ENCODE measurements at regions not wholly inside any gene's neighbourhood (a gene's known extent, or its start where the extent isn't known, plus 50 kb on each side); places are given as distances from the start of the nearest gene placed in this dataset.
A peak's percentile ranks its signal among the peaks of the same experiment; 100 is the strongest.
"Not testable (repeated sequence)": the region's sequence is repeated elsewhere in the genome, so short reads cannot be mapped to it uniquely, and the experiment has no call there.

- no peak for DNase-seq (ENCODE audit: low read depth)
- no peak overlapping the region for H3K4me3 ChIP-seq (ENCODE audit: low read depth, low read length)
These were observed 52.7 kb upstream of the LARP1 start for GRCh38 chr5:154702477-154702876.

- not testable (repeated sequence) for H3K4me3 ChIP-seq (ENCODE audit: low read depth, low read length)
These were observed 53.5 kb upstream of the LARP1 start for GRCh38 chr5:154701725-154702124.

GRCh38 chr5:154701181-154701580 lies 54.0 kb upstream of the LARP1 start:
- no peak for DNase-seq (ENCODE audit: low read depth)
- H3K4me3 ChIP-seq (ENCODE audit: low read depth, low read length): no peak overlapping the region

More at GRCh38 chr5:154701725-154702124, 53.5 kb upstream of the LARP1 start:
- DNase-seq (ENCODE audit: low read depth): not testable (repeated sequence)

- not testable (repeated sequence) for DNase-seq (ENCODE audit: low read depth); H3K4me3 ChIP-seq (ENCODE audit: low read depth, low read length)
These were observed 54.8 kb upstream of the LARP1 start for GRCh38 chr5:154700289-154700928.

GRCh38 chr5:154698763-154699162 lies 56.4 kb upstream of the LARP1 start:
- no peak overlapping the region for H3K4me3 ChIP-seq (ENCODE audit: low read depth, low read length)
- peak; percentile 34 for DNase-seq (ENCODE audit: low read depth)

GRCh38 chr5:154697371-154697770 lies 57.8 kb upstream of the LARP1 start:
- no peak overlapping the region for H3K4me3 ChIP-seq (ENCODE audit: low read depth, low read length)
- DNase-seq (ENCODE audit: low read depth): no peak

- DNase-seq (ENCODE audit: low read depth): no peak
- no peak overlapping the region for H3K4me3 ChIP-seq (ENCODE audit: low read depth, low read length)
These were observed 58.3 kb upstream of the LARP1 start for GRCh38 chr5:154696891-154697290.

- H3K4me3 ChIP-seq (ENCODE audit: low read depth, low read length): no peak overlapping the region
- DNase-seq (ENCODE audit: low read depth): no peak
These were observed 61.0 kb upstream of the LARP1 start for GRCh38 chr5:154694159-154694558.

- DNase-seq (ENCODE audit: low read depth): no peak
- H3K4me3 ChIP-seq (ENCODE audit: low read depth, low read length): no peak overlapping the region
These were observed 64.7 kb upstream of the LARP1 start for GRCh38 chr5:154690488-154690887.

GRCh38 chr5:154686490-154686889 lies 68.7 kb upstream of the LARP1 start:
- no peak for DNase-seq (ENCODE audit: low read depth)
- H3K4me3 ChIP-seq (ENCODE audit: low read depth, low read length): no peak overlapping the region

- no peak for DNase-seq (ENCODE audit: low read depth)
- H3K4me3 ChIP-seq (ENCODE audit: low read depth, low read length): peak overlapping the region; percentile 52
These were observed 71.9 kb upstream of the LARP1 start for GRCh38 chr5:154683101-154683880.

GRCh38 chr5:154679501-154679900 lies 75.7 kb upstream of the LARP1 start:
- H3K4me3 ChIP-seq (ENCODE audit: low read depth, low read length): no peak overlapping the region
- DNase-seq (ENCODE audit: low read depth): no peak

GRCh38 chr5:154677921-154678320 lies 77.3 kb upstream of the LARP1 start:
- DNase-seq (ENCODE audit: low read depth): no peak
- H3K4me3 ChIP-seq (ENCODE audit: low read depth, low read length): no peak overlapping the region

- no peak for DNase-seq (ENCODE audit: low read depth)
- no peak overlapping the region for H3K4me3 ChIP-seq (ENCODE audit: low read depth, low read length)
These were observed 78.7 kb upstream of the LARP1 start for GRCh38 chr5:154676508-154676907.

GRCh38 chr5:154674029-154674428 lies 81.1 kb upstream of the LARP1 start:
- DNase-seq (ENCODE audit: low read depth): no peak
- H3K4me3 ChIP-seq (ENCODE audit: low read depth, low read length): no peak overlapping the region

GRCh38 chr5:154673506-154673905 lies 81.7 kb upstream of the LARP1 start:
- DNase-seq (ENCODE audit: low read depth): no peak
- no peak overlapping the region for H3K4me3 ChIP-seq (ENCODE audit: low read depth, low read length)

GRCh38 chr5:154669913-154670312 lies 85.3 kb upstream of the LARP1 start:
- H3K4me3 ChIP-seq (ENCODE audit: low read depth, low read length); DNase-seq (ENCODE audit: low read depth): not testable (repeated sequence)

- no peak for DNase-seq (ENCODE audit: low read depth)
- H3K4me3 ChIP-seq (ENCODE audit: low read depth, low read length): no peak overlapping the region
These were observed 85.8 kb upstream of the LARP1 start for GRCh38 chr5:154669402-154669801.

- no peak overlapping the region for H3K4me3 ChIP-seq (ENCODE audit: low read depth, low read length)
- no peak for DNase-seq (ENCODE audit: low read depth)
These were observed 90.3 kb upstream of the LARP1 start for GRCh38 chr5:154664869-154665268.

- DNase-seq (ENCODE audit: low read depth): no peak
- H3K4me3 ChIP-seq (ENCODE audit: low read depth, low read length): no peak overlapping the region
These were observed 91.8 kb upstream of the LARP1 start for GRCh38 chr5:154663424-154663823.
